ENCODE measurements at regions not wholly inside any gene's neighbourhood (a gene's known extent, or its start where the extent isn't known, plus 50 kb on each side); places are given as distances from the start of the nearest gene placed in this dataset.

DNA sequence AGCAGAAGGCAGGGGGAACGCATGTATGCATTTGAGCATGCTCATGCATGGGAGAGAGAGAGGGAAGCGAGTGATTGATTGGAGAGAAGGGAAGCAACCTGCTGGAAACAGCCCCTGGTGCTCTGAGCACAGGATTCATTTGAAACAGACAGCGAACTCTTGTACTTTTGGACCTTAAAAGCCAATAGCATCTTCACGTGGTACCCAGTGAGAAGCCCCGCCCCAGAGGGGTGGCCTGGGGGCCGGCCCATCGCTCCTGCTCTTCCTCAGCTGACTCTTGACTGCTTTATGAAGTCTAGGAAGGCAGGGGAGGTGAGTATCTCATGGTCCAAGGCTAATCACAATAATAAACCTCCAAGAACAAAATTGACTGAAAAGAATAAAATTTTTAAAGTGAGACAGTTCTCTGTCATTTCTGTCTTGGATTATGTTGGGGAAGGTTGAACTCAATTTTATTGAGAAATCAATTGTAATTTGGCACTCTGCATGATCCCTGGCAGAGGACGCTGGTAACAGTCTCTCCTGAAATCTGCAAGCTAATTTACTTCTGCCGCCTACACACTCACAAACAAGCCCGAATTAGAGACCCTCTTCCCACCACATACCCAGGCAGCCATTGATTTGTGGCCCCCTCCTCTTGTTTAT is 168.2 kb upstream of the PPARGC1A start:
- TF ChIP-seq, protein P1, sequence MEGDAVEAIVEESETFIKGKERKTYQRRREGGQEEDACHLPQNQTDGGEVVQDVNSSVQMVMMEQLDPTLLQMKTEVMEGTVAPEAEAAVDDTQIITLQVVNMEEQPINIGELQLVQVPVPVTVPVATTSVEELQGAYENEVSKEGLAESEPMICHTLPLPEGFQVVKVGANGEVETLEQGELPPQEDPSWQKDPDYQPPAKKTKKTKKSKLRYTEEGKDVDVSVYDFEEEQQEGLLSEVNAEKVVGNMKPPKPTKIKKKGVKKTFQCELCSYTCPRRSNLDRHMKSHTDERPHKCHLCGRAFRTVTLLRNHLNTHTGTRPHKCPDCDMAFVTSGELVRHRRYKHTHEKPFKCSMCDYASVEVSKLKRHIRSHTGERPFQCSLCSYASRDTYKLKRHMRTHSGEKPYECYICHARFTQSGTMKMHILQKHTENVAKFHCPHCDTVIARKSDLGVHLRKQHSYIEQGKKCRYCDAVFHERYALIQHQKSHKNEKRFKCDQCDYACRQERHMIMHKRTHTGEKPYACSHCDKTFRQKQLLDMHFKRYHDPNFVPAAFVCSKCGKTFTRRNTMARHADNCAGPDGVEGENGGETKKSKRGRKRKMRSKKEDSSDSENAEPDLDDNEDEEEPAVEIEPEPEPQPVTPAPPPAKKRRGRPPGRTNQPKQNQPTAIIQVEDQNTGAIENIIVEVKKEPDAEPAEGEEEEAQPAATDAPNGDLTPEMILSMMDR (IDR thresholded peaks at IDR 0.05) = no peak
- no peak for TF ChIP-seq POLR2A (IDR thresholded peaks at IDR 0.05)
